ENCODE measurements at regions not wholly inside any gene's neighbourhood (a gene's known extent, or its start where the extent isn't known, plus 50 kb on each side); places are given as distances from the start of the nearest gene placed in this dataset.

- no peak for ATAC-seq
- no peak for DNase-seq
- H3K36me3 ChIP-seq = no peaks in the 10 kb centered on the region
- no peaks in the 10 kb centered on the region for H3K9me3 ChIP-seq
- no peaks in the 10 kb centered on the region for H3K27me3 ChIP-seq
- H3K4me3 ChIP-seq = no peak overlapping the region
- intact Hi-C loops (cut with DNase I) = no loop called here
- no peaks in the 10 kb centered on the region for H3K4me1 ChIP-seq
- no peak for TF ChIP-seq POLR2A (IDR thresholded peaks at IDR 0.05)
- TF ChIP-seq CTCF (IDR thresholded peaks at IDR 0.05) = no peak
- no peak overlapping the region for H3K27ac ChIP-seq
- 81% methylated on average over 2 of the region's 5 CpGs for WGBS (ENCODE audit: insufficient coverage, low coverage, low lambda C conversion rate, missing lambda C conversion rate)
Measured at GRCh38 chr5:109589239-109589638, 100.5 kb upstream of the MAN2A1 start.

GRCh38 chr5:109588281-109589035 is 101.3 kb upstream of the MAN2A1 start:
- H3K9me3 ChIP-seq = no peaks in the 10 kb centered on the region
- intact Hi-C loops (cut with DNase I) = no loop called here
- no peak overlapping the region for H3K27ac ChIP-seq
- H3K4me3 ChIP-seq = no peak overlapping the region
- H3K36me3 ChIP-seq = no peaks in the 10 kb centered on the region
- H3K4me1 ChIP-seq = no peaks in the 10 kb centered on the region
- no peaks in the 10 kb centered on the region for H3K27me3 ChIP-seq
- no peak for DNase-seq
- WGBS (ENCODE audit: insufficient coverage, low coverage, low lambda C conversion rate, missing lambda C conversion rate) = 90% methylated on average over 17 of the region's 25 CpGs
- TF ChIP-seq CTCF (IDR thresholded peaks at IDR 0.05) = no peak
- no peak for TF ChIP-seq POLR2A (IDR thresholded peaks at IDR 0.05)
- ATAC-seq = no peak

- no peaks in the 10 kb centered on the region for H3K27me3 ChIP-seq
- no peak overlapping the region for H3K4me3 ChIP-seq
- no peaks in the 10 kb centered on the region for H3K36me3 ChIP-seq
- no peak for TF ChIP-seq CTCF (IDR thresholded peaks at IDR 0.05)
- TF ChIP-seq POLR2A (IDR thresholded peaks at IDR 0.05) = no peak
- DNase-seq (no peak), ATAC-seq (peak in 1 of 4 donors; percentile 21)
- no peak overlapping the region for H3K27ac ChIP-seq
- no peaks in the 10 kb centered on the region for H3K4me1 ChIP-seq
- WGBS (ENCODE audit: insufficient coverage, low coverage, low lambda C conversion rate, missing lambda C conversion rate) = 34% methylated on average over 4 of the region's 4 CpGs
- H3K9me3 ChIP-seq = no peaks in the 10 kb centered on the region
- intact Hi-C loops (cut with DNase I) = no loop called here
Measured at GRCh38 chr5:109584986-109585599, 104.6 kb upstream of the MAN2A1 start.

GRCh38 chr5:109580225-109580624 is 109.5 kb upstream of the MAN2A1 start:
- intact Hi-C loops (cut with DNase I) = no loop called here
- DNase-seq (no peak), ATAC-seq (no peak)
- WGBS (ENCODE audit: insufficient coverage, low coverage, low lambda C conversion rate, missing lambda C conversion rate) = 74% methylated on average over 3 of the region's 3 CpGs
- Histone ChIP-seq H3K36me3 (no peaks in the 10 kb centered on the region), H3K4me1 (no peaks in the 10 kb centered on the region), H3K27ac (no peak overlapping the region), H3K9me3 (no peaks in the 10 kb centered on the region), H3K4me3 (no peak overlapping the region), H3K27me3 (no peaks in the 10 kb centered on the region)
- TF ChIP-seq CTCF (IDR thresholded peaks at IDR 0.05) = no peak
- TF ChIP-seq POLR2A (IDR thresholded peaks at IDR 0.05) = no peak

Data from right lobe of liver (tissue), 6 donors.